ENCODE measurements at regions not wholly inside any gene's neighbourhood (a gene's known extent, or its start where the extent isn't known, plus 50 kb on each side); places are given as distances from the start of the nearest gene placed in this dataset.

GRCh38 chr12:124391340-124392261 lies 96.7 kb downstream of the RFLNA start:
- peak; percentile 14 for DNase-seq

DNA sequence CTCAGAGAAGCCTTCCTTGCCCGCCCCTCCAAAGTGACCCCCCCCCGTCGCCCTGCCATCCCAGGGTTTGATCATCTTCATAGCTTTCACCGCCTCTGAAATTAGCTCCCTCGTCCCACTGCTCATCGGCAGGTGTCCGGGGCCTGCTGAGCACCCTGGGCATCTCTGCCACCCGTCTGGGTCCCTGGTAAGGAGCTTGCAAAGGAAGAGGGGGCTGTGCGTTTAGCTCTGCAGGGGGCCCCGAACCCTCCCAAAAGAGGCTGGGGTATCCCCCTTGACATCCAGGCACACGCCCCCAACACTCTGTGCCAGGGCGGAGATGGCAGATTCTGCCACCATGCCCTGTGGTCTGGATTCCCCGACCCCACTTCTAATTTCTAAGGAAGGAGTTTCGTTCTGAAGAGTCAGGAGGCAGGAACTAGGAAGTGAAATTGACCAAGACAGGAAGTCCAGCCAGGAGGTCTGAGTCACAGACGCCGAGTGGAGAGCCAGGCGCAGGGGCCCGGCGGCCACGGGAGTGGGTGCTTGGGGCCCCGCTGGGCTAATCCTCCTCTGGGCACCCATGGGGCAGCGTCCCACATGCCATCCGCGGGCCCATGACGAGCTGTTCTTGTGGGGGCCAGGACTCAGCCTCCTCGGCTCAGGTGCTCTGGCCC lies 95.7 kb downstream of the RFLNA start:
- no peak for DNase-seq

DNA sequence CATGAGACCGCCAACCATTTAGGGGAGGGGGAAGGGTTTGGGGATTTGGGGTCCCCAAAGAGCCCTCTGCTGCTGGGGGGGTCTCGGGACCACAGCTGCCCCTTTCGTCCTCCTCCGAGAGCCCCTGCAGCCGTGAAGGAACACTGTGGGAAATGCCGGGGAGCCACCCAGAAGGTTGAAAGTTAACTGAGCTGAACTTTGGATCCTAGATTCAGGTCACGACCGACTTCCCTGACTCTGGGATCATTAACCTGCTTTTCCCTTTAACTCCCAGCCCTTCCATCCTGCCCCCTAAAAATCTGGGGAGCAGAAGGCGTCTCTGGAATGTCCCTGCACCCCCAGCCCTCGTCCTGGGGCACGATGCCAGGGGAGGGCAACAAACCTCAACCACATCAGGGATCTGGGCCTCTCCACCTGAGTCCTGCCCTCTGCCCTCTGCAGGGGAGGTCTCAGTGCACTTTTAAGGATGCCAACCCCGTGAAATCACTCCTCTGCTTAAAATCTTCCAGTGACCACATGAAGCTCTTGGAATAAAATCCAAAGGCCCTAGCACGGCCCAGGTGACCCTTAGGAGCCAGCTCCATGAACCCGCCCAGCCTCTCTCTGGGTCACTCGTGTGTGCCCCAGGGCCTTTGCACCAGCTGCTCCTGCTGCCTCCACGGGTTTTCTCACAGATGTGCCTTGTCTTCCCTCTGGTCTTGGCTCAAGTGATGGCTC lies 95.0 kb downstream of the RFLNA start:
- no peak for DNase-seq

- DNase-seq: peak; percentile 79
Observed at GRCh38 chr12:124389138-124389724, 94.3 kb downstream of the RFLNA start.

DNA sequence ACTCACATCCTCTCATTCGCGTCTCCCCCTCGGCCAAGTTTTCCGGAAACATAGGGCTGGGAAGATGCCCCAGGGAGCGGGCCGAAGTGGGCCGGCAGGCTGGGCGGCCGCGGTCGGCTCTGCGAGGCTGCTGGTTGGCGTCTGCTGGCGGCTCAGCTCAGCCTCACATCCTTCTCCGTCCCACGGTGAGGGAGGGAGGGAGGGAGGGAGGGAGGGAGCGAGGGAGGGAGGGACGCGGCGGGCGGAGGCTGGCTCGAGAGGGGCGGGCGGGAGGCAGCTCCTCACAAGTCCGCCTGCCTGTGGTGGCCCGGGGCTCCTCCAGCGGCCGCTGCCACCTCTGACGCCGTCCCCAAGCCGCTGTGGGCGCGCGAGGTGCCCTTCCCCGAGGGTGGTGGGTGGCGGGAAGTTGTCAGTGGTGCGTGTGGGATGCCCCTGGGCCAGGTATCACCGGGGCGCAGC lies 93.8 kb downstream of the RFLNA start:
- DNase-seq: peak; percentile 81

- no peak for DNase-seq
Observed at GRCh38 chr12:124388038-124388671, 93.3 kb downstream of the RFLNA start.

DNA sequence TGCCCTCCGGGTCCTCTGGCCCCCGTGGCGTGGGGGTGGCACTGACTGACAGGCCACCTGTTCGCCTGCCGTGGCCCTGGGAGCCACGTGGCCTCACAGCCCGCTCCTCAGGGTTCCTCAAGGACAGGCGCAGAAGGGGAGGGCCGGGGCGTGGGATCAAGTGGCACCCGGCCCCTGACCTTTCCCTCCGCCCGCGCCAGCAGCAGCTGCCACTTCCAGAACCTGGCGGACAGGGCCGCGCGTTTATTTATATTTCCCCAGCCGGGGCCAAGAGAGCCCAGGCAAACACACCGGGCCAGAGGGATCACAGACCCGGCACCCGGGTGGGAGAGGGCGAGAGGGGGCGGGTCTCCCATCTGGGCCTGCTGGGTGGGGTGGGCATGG lies 92.6 kb downstream of the RFLNA start:
- DNase-seq: peak; percentile 59

- DNase-seq: no peak
Observed at GRCh38 chr12:124386661-124387527, 92.0 kb downstream of the RFLNA start.

DNA sequence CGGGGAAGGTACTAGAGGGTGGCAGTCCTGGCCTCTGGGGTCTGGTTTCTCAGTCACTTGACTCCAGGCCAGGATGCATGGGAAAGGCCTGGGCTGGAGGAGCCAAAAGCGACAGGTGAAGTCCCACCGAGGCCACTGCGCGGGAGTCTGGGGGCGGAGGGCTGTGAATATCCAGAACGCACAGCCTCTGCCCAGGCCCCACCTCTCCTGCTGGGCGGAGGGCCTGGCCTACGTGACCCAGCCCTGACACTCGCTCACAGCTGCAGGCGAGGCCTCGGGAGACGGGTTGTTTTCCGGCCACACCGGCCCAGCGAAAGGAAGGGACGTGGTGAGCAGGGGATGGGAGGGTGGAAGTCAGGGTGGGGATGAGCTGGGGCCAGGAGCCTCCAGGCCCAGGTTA lies 91.2 kb downstream of the RFLNA start:
- DNase-seq: no peak

DNA sequence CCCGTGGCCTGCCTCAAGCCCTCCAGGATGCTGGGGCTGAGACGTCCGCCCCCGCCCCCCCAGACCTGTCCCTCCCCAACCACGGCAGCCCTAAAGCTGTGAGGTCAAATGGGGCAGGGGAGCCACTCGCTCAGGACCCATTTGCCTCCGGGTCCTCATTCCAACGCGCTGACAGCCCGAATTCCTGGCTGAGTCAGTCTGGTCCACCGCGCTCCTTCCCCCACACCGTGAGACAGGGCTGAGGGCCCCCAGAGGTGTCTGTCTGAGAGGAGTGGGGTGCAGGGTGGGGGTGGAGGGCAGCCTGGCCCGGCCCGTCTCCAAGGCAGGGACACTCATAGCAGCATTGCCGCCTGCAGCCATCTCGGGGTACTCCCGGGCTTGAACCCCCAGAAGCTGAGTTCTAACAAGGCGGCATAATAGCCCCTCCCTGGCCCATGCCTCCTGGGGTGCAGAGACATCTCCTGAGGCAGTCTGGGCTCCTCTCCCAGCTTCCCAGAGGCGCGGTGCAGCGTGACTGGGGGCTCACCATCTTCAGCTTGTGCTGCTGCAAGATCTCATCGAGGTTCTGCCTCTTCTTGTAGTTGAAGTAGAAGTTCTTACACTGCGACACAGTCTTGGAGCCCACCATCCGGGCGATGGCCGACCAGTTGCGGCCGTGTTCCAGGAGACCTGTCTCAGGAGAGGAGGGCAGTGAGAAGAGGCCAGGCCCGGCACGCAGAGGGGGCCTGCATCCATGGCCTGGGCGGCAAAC lies 90.5 kb downstream of the RFLNA start:
- DNase-seq: no peak

- DNase-seq: no peak
Observed at GRCh38 chr12:124384299-124384894, 89.5 kb downstream of the RFLNA start.

GRCh38 chr12:124383028-124383427 lies 88.1 kb downstream of the RFLNA start:
- DNase-seq: no peak

- no peak for DNase-seq
Observed at GRCh38 chr12:124381456-124382296, 86.8 kb downstream of the RFLNA start.

DNA sequence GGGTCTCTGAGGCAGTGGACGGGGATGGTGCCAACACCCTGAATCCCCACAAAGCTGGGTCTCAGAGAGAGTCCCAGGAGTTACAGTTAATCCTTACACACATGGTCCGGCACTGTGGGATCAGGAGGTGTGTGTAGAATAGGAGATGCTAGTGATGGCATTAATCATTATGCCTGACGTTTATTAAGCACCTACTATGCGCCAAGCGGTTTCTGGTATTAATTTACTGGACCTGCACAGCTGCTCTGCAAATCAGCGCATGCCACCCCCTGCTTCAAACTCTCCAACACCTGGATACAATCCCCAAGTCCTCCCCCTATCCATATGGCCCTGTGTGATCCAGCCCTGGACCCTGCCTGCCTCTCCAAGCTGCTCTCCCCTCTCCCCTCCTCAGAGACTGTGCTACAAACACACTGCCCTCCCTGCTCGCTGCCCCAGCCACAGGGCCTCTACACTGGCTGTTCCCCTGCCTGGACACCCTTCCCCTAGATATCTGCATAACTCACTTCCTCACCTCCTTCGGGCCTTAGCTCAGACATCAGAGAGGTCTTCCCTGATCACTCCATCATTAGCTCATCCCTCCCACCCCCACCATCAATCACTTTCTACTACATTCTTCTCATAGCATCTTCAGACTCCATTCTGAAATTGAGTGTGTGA lies 86.0 kb downstream of the RFLNA start:
- no peak for DNase-seq

DNA sequence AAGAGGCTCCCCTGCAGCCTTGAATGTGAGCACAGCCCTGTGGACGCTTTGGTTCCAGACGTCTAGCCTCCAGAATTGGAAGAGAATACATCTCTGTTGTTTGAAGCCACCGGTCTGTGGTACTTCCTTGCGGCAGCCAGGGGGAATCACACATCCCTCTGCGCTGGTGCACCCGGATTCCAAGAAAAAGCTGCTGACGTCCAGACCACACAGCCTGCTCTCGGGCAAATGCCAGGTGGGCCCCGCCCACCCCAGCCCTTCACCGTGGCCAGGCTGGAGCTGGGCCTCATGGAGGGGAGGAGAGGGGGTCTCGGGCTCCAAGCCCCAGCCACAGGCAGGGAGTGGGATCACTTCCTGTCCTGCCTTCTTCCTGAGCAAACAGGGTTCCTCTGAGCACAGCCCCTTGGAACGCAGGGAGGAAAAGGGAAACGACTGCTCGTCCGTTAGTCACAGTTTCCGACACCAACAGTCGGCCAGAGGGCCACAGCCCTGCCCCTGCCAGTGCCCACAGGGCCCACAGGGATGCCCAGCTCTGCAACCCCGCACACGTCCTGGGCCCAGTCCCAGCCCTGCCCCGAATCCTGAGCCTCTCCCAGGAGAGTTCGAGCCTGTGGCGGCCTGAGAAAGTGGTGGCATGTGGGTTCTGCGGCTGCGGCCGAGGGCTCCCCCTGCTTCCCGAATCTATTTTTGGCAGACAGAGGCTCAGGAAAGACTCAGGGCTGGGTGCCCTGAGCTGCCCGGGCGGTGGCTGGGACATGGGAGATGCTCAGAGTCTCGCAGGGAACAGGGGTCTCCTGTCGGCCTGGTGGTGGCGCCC lies 85.3 kb downstream of the RFLNA start:
- no peak for DNase-seq

- no peak for DNase-seq
Observed at GRCh38 chr12:124379379-124379937, 84.6 kb downstream of the RFLNA start.

GRCh38 chr12:124378926-124379325 lies 84.0 kb downstream of the RFLNA start:
- DNase-seq: no peak
